GM12892 (cell line): ENCODE measurements at regions not wholly inside any gene's neighbourhood (a gene's known extent, or its start where the extent isn't known, plus 50 kb on each side); places are given as distances from the start of the nearest gene placed in this dataset.

ENCODE experiments used
- DNase-seq: peaks from one replicate; pipeline ENCODE4 v3.0.0; 2011; ENCODE audit not compliant: insufficient read length
- FAIRE-seq: peaks from 2 replicates; lab custom pipeline; 2011; peaks lifted over from hg19 to GRCh38; lab: Jason Lieb, UNC
- POLR2A ChIP-seq: IDR thresholded peaks from 2 replicates; pipeline ENCODE4 v1.6.1; 2011; ENCODE audit warnings: low read depth, low read length, control low read depth
- POLR2AphosphoS5 ChIP-seq: IDR thresholded peaks from 2 replicates; pipeline ENCODE4 v1.6.1; 2011; ENCODE audit warnings: low read depth, low read length, control low read depth
- TAF1 ChIP-seq: IDR thresholded peaks from 2 replicates; pipeline ENCODE4 v1.6.1; 2011; ENCODE audit warnings: low read depth, mild to moderate bottlenecking, control low read depth, low read length, borderline replicate concordance

- DNase-seq (no peak), FAIRE-seq (no peak)
- TF ChIP-seq TAF1 (no peak), POLR2AphosphoS5 (no peak), POLR2A (no peak)
These were observed 850.6 kb upstream of the CHAC2 start for GRCh38 chr2:52916981-52917380.

- DNase-seq (no peak), FAIRE-seq (no peak)
- no peak for TF ChIP-seq TAF1
- no peak for TF ChIP-seq POLR2A
- TF ChIP-seq POLR2AphosphoS5, result no peak
These were observed 863.2 kb upstream of the CHAC2 start for GRCh38 chr2:52904355-52904891.

GRCh38 chr2:52897511-52898044 lies 870.0 kb upstream of the CHAC2 start:
- DNase-seq (no peak), FAIRE-seq (no peak)
- TF ChIP-seq TAF1, result no peak
- no peak for TF ChIP-seq POLR2AphosphoS5
- no peak for TF ChIP-seq POLR2A

- DNase-seq (no peak), FAIRE-seq (no peak)
- TF ChIP-seq TAF1 (no peak), POLR2AphosphoS5 (no peak), POLR2A (no peak)
These were observed 871.8 kb upstream of the CHAC2 start for GRCh38 chr2:52895726-52896340.

- FAIRE-seq (no peak), DNase-seq (no peak)
- no peak for TF ChIP-seq TAF1
- no peak for TF ChIP-seq POLR2AphosphoS5
- no peak for TF ChIP-seq POLR2A
These were observed 881.0 kb upstream of the CHAC2 start for GRCh38 chr2:52886556-52886955.

- DNase-seq, result no peak
- no peak for FAIRE-seq
- TF ChIP-seq POLR2A (no peak), POLR2AphosphoS5 (no peak), TAF1 (no peak)
These were observed 882.7 kb upstream of the CHAC2 start for GRCh38 chr2:52884761-52885352.

GRCh38 chr2:52882974-52883373 lies 884.6 kb upstream of the CHAC2 start:
- DNase-seq (no peak), FAIRE-seq (no peak)
- TF ChIP-seq POLR2AphosphoS5 (no peak), TAF1 (no peak), POLR2A (no peak)

- FAIRE-seq (no peak), DNase-seq (no peak)
- TF ChIP-seq POLR2AphosphoS5 (no peak), POLR2A (no peak), TAF1 (no peak)
These were observed 886.0 kb upstream of the CHAC2 start for GRCh38 chr2:52881606-52882005.

- TF ChIP-seq TAF1 (no peak), POLR2AphosphoS5 (no peak), POLR2A (no peak)
- no peak for FAIRE-seq
- DNase-seq, result no peak
These were observed 886.7 kb upstream of the CHAC2 start for GRCh38 chr2:52880872-52881271.

GRCh38 chr2:52879561-52879960 lies 888.0 kb upstream of the CHAC2 start:
- TF ChIP-seq POLR2AphosphoS5, result no peak
- no peak for TF ChIP-seq TAF1
- no peak for TF ChIP-seq POLR2A
- FAIRE-seq (no peak), DNase-seq (no peak)

GRCh38 chr2:52877703-52878102 lies 889.9 kb upstream of the CHAC2 start:
- no peak for FAIRE-seq
- no peak for TF ChIP-seq POLR2AphosphoS5
- no peak for TF ChIP-seq POLR2A
- no peak for TF ChIP-seq TAF1
- DNase-seq, result no peak
